Type B pancreatic cell (in vitro differentiated cells): ENCODE measurements at regions not wholly inside any gene's neighbourhood (a gene's known extent, or its start where the extent isn't known, plus 50 kb on each side); places are given as distances from the start of the nearest gene placed in this dataset.

Source experiments
- DNase-seq: peaks from one replicate; pipeline ENCODE4 v3.0.0; 2021; ENCODE audit warnings: mixed read lengths; ENCODE audit not compliant: unreplicated experiment; ENCODE audit errors: extremely low spot score
- H3K27ac Mint-ChIP-seq: 2 replicates; pipeline ENCODE4 v1.8.0; 2021; ENCODE audit warnings: mild to moderate bottlenecking, mixed read lengths
- H3K27me3 Mint-ChIP-seq: 2 replicates; pipeline ENCODE4 v1.8.0; 2021; ENCODE audit warnings: mixed read lengths
- H3K36me3 Mint-ChIP-seq: 2 replicates; pipeline ENCODE4 v1.8.0; 2021; ENCODE audit warnings: mixed read lengths
- H3K4me1 Mint-ChIP-seq: one replicate; pipeline ENCODE4 v1.8.0; 2021; ENCODE audit warnings: mixed read lengths; ENCODE audit not compliant: unreplicated experiment
- H3K4me3 Mint-ChIP-seq: 2 replicates; pipeline ENCODE4 v1.8.0; 2021; ENCODE audit warnings: mild to moderate bottlenecking, mixed read lengths
- H3K9me3 Mint-ChIP-seq: 2 replicates; pipeline ENCODE4 v1.8.0; 2021; ENCODE audit warnings: mixed read lengths
- TF ChIP-seq, protein P1 (sequence below): fragments of 200-600 bp; sonication (generic); conservative IDR thresholded peaks from 2 replicates; pipeline ENCODE4 v1.5.0; 2021; ENCODE audit warnings: antibody characterized with exemption, mild to moderate bottlenecking

GRCh38 chr10:133023216-133023843 is 64.4 kb upstream of the ADGRA1 start:
- H3K4me1 Mint-ChIP-seq: peaks cover 8% of the 10 kb centered on the region
- H3K4me3 Mint-ChIP-seq: no peak overlapping the region
- no peak overlapping the region for H3K27ac Mint-ChIP-seq
- DNase-seq: no peak
- peaks cover 13% of the 10 kb centered on the region for H3K27me3 Mint-ChIP-seq
- TF ChIP-seq, protein P1, sequence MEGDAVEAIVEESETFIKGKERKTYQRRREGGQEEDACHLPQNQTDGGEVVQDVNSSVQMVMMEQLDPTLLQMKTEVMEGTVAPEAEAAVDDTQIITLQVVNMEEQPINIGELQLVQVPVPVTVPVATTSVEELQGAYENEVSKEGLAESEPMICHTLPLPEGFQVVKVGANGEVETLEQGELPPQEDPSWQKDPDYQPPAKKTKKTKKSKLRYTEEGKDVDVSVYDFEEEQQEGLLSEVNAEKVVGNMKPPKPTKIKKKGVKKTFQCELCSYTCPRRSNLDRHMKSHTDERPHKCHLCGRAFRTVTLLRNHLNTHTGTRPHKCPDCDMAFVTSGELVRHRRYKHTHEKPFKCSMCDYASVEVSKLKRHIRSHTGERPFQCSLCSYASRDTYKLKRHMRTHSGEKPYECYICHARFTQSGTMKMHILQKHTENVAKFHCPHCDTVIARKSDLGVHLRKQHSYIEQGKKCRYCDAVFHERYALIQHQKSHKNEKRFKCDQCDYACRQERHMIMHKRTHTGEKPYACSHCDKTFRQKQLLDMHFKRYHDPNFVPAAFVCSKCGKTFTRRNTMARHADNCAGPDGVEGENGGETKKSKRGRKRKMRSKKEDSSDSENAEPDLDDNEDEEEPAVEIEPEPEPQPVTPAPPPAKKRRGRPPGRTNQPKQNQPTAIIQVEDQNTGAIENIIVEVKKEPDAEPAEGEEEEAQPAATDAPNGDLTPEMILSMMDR: no peak
- no peaks in the 10 kb centered on the region for H3K9me3 Mint-ChIP-seq
- H3K36me3 Mint-ChIP-seq: no peaks in the 10 kb centered on the region

- H3K4me3 Mint-ChIP-seq: no peak overlapping the region
- no peaks in the 10 kb centered on the region for H3K36me3 Mint-ChIP-seq
- H3K4me1 Mint-ChIP-seq: peaks cover 8% of the 10 kb centered on the region
- peaks cover 11% of the 10 kb centered on the region for H3K27me3 Mint-ChIP-seq
- no peaks in the 10 kb centered on the region for H3K9me3 Mint-ChIP-seq
- DNase-seq: no peak
- TF ChIP-seq, protein P1: no peak
- H3K27ac Mint-ChIP-seq: no peak overlapping the region
Measured at GRCh38 chr10:133022776-133023100, 65.0 kb upstream of the ADGRA1 start.

DNA sequence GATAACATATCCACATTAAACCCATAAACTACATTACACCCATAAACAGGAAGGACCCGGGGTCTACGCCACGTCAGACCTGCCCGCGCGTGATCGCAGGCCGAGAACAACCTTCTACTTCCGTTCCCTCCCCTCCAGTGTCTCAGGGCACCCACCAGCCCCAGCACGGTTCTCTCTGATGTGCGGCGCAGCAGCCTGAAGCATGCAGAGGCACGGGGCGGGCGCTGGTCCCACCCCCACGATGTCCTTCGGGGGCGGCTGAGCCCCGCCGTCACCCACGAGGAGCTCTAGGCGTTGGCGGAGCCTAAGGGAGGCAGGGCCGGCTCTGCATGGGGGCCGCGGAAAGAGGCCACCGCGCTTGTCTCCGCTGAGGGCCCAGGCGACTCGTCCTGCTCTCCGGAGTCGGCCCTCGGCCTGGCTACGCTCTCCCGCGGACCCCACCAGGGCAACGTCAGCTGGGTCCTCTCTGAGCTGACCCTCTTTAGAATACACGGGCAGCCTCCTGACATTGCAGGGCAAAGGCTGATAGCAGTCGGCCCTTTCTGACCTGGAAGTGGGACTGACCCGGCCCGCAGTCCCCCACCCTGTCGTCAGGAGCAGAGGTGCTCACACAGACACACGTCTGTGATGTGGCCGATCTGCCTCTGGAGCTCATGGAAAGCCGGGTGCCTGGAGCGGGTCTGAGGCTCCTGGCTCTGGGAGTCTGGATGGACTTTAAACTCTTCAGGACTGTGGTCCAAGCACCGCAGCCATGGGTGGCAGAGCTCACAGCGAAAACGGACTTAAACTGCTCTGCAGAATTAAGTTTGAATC is 65.6 kb upstream of the ADGRA1 start:
- no peak for DNase-seq
- no peaks in the 10 kb centered on the region for H3K36me3 Mint-ChIP-seq
- H3K4me3 Mint-ChIP-seq: no peak overlapping the region
- H3K27me3 Mint-ChIP-seq: peaks cover 7% of the 10 kb centered on the region
- TF ChIP-seq, protein P1: no peak
- H3K9me3 Mint-ChIP-seq: no peaks in the 10 kb centered on the region
- no peak overlapping the region for H3K27ac Mint-ChIP-seq
- H3K4me1 Mint-ChIP-seq: peaks cover 4% of the 10 kb centered on the region

DNA sequence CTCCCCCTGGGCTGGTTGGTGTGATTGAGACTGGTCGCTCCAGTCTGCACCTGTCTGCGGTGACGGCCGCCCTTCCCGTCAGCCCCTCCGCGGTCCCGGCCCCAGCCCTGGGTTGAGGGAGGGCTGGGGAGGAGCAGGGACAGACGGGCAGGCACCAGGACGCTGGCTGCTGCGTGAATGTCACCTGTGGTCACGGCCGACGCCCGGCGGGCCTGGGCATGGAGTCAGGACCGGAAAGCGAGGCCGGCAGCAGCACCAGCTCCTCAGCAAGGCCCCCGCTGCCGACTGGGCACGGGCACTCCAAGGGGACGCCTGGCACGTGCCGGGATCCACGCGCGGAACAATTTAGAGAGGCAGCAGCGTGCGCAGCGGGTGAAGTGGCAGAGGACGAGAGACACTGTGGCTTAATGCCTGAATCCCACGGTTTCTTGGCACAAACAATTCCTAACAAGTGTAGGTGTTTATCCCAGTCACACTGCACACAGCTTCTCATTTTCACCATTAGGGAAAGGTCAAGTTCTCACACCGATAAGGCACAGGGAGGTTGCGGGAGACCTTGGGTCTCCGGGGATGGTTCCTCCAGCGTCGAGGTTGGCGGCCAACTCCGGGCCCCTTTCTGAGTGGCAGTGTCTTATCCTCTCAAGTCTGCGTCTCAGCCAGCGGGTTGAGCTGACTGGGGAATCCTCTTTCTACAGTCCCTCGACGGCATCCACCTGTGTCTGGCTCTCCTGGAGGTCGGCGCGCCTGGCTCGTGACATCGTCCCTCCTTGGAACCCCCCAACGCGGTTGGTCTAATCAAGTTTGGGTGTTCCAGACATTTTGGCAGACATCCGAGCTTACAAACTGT is 66.4 kb upstream of the ADGRA1 start:
- Mint-ChIP-seq H3K4me3 (no peak overlapping the region), H3K36me3 (no peaks in the 10 kb centered on the region), H3K27me3 (peaks cover 7% of the 10 kb centered on the region), H3K9me3 (no peaks in the 10 kb centered on the region), H3K27ac (no peak overlapping the region), H3K4me1 (peaks cover 1% of the 10 kb centered on the region)
- no peak for DNase-seq
- TF ChIP-seq, protein P1: no peak

DNA sequence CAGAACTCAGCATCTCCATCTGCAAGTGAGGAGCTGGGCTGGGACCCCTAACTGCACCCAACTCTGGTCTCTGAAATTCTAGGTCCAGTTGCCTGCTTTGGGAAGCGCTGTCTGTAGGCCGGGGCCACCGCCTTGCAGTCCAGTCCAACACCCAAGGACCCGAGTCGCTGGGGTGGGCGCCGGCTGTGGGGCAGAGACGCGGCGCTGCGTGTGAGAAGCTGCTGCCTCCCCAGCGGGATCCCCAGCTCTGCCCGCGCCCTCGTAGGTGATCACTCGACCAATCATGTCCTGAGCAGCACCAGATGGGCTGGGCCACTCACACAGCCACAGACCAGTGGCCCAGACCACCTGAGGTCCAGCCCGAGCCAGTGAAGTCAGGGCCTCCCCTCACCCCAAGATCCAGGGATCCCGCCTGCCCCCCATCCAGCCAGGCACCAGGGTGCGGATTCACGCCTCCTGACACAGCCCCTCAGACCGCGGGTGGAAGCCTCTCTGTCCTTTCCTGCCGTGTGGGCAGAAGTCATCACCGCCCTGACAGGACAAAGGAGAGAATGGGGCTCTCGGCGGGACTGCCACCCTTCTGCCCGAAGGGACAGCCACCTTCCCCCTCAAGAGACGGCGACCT is 67.4 kb upstream of the ADGRA1 start:
- Mint-ChIP-seq H3K9me3 (no peaks in the 10 kb centered on the region), H3K4me1 (no peaks in the 10 kb centered on the region), H3K4me3 (no peak overlapping the region), H3K27ac (no peak overlapping the region), H3K36me3 (no peaks in the 10 kb centered on the region), H3K27me3 (peaks cover 7% of the 10 kb centered on the region)
- TF ChIP-seq, protein P1: no peak
- DNase-seq: no peak
